OCI-LY7 (cell line): ENCODE measurements at regions not wholly inside any gene's neighbourhood (a gene's known extent, or its start where the extent isn't known, plus 50 kb on each side); places are given as distances from the start of the nearest gene placed in this dataset.

Experiments used
- BruUV-seq: library from RNA; stranded (reverse); fragments of 400-500 nt; replicated peaks from 2 replicates; lab custom pipeline; 2021; lab: Mats Ljungman, UMichigan
- CTCF ChIA-PET: fragments of 300-600 bp; sonication (Branson Sonifier 250); formaldehyde crosslinking; loops from one replicate; lab custom pipeline; 2022; ENCODE audit warnings: antibody characterized with exemption; ENCODE audit not compliant: unreplicated experiment; lab: Charles Lee
- POLR2A ChIA-PET: fragments of 300-600 bp; sonication (Branson Sonifier 250); formaldehyde crosslinking; loops from one replicate; lab custom pipeline; 2022; ENCODE audit warnings: antibody characterized with exemption; lab: Charles Lee
- DNase-seq: peaks from one replicate; pipeline ENCODE4 v3.0.0-alpha.2; 2015; ENCODE audit warnings: low spot score
- H2AFZ ChIP-seq: fragments of 200-600 bp; sonication (generic), shearing (Covaris generic); 2 replicates; pipeline ENCODE4 v1.6.1; 2014; ENCODE audit warnings: mild to moderate bottlenecking, antibody characterized with exemption, low read length, moderate library complexity
- H3K27ac ChIP-seq: fragments of 200-600 bp; sonication (generic); 2 replicates; pipeline ENCODE4 v1.5.1; 2014; ENCODE audit warnings: mixed run types, low read depth, mild to moderate bottlenecking, moderate library complexity, low read length, inconsistent platforms; ENCODE audit not compliant: poor library complexity, severe bottlenecking
- H3K36me3 ChIP-seq: fragments of 200-600 bp; sonication (generic); 2 replicates; pipeline ENCODE4 v1.6.1; 2014; ENCODE audit warnings: mild to moderate bottlenecking, antibody characterized with exemption, low read length, moderate library complexity, mixed read lengths; ENCODE audit not compliant: insufficient read depth
- H3K4me1 ChIP-seq: fragments of 200-600 bp; sonication (generic); 2 replicates; pipeline ENCODE4 v1.5.1; 2014; ENCODE audit warnings: mild to moderate bottlenecking, low read length; ENCODE audit not compliant: insufficient read depth, poor library complexity, severe bottlenecking
- H3K4me2 ChIP-seq: fragments of 200-600 bp; sonication (generic); 2 replicates; pipeline ENCODE4 v1.6.1; 2014; ENCODE audit warnings: mild to moderate bottlenecking, low read length
- H3K4me3 ChIP-seq: fragments of 200-600 bp; sonication (generic); 2 replicates; pipeline ENCODE4 v1.5.1; 2014; ENCODE audit warnings: mild to moderate bottlenecking, low read depth, low read length; ENCODE audit not compliant: poor library complexity, severe bottlenecking
- H3K79me2 ChIP-seq: fragments of 200-600 bp; sonication (generic); 2 replicates; pipeline ENCODE4 v1.6.1; 2016; ENCODE audit warnings: low read depth, mild to moderate bottlenecking, low read length, moderate library complexity, mixed read lengths; ENCODE audit not compliant: insufficient read depth
- H3K9me2 ChIP-seq: fragments of 200-600 bp; sonication (generic); 2 replicates; pipeline ENCODE4 v1.6.1; 2016; ENCODE audit warnings: mild to moderate bottlenecking, low read length, mixed read lengths; ENCODE audit not compliant: insufficient read depth
- H3K9me3 ChIP-seq: fragments of 200-600 bp; sonication (generic); 2 replicates; pipeline ENCODE4 v1.6.1; 2014; ENCODE audit warnings: mild to moderate bottlenecking, mixed run types, low read length, mixed read lengths
- H4K20me1 ChIP-seq: fragments of 200-600 bp; sonication (generic); 2 replicates; pipeline ENCODE4 v1.6.1; 2014; ENCODE audit warnings: mild to moderate bottlenecking, antibody characterized with exemption, low read length, moderate library complexity, mixed read lengths; ENCODE audit not compliant: insufficient read depth
- CTCF ChIP-seq: fragments of 200-600 bp; sonication (generic); conservative IDR thresholded peaks from 2 replicates; pipeline ENCODE4 v1.5.1; 2014; ENCODE audit warnings: mild to moderate bottlenecking, antibody characterized with exemption, low read length, moderate library complexity, mixed read lengths
- EZH2phosphoT487 ChIP-seq: fragments of 200-600 bp; sonication (generic); IDR thresholded peaks from 2 replicates; pipeline ENCODE4 v1.6.1; 2018; ENCODE audit warnings: low read depth, borderline replicate concordance, mild to moderate bottlenecking, mixed run types, antibody characterized with exemption, low read length, moderate library complexity, mixed read lengths
- intact Hi-C: fragments of 100-400 bp; cut with micrococcal nuclease; formaldehyde crosslinking; loops from one replicate; pipeline ENCODE4 v1.10.0; 2022; ENCODE audit not compliant: unreplicated experiment

GRCh38 chr6:54776891-54777290, 69.7 kb upstream of the FAM83B start:
- intact Hi-C loops, result no loop called here
- Histone ChIP-seq H3K4me3 (no peak overlapping the region), H3K4me1 (no peaks in the 10 kb centered on the region), H3K27ac (no peak overlapping the region), H3K79me2 (no peaks in the 10 kb centered on the region), H3K9me2 (no peaks in the 10 kb centered on the region), H2AFZ (no peak overlapping the region), H4K20me1 (no peaks in the 10 kb centered on the region), H3K4me2 (no peak overlapping the region), H3K9me3 (no peaks in the 10 kb centered on the region), H3K36me3 (no peaks in the 10 kb centered on the region)
- CTCF ChIA-PET, result no interaction called here
- TF ChIP-seq EZH2phosphoT487, result no peak
- no peak for TF ChIP-seq CTCF
- no TSS peak for BruUV-seq
- DNase-seq, result no peak
- POLR2A ChIA-PET, result no interaction called here

GRCh38 chr6:54778731-54779130, 67.8 kb upstream of the FAM83B start:
- Histone ChIP-seq H3K4me3 (no peak overlapping the region), H3K9me3 (no peaks in the 10 kb centered on the region), H3K9me2 (no peaks in the 10 kb centered on the region), H3K79me2 (no peaks in the 10 kb centered on the region), H4K20me1 (no peaks in the 10 kb centered on the region), H3K4me2 (no peak overlapping the region), H2AFZ (no peak overlapping the region), H3K36me3 (no peaks in the 10 kb centered on the region), H3K27ac (no peak overlapping the region), H3K4me1 (no peaks in the 10 kb centered on the region)
- no peak for DNase-seq
- ChIA-PET CTCF (no interaction called here), POLR2A (no interaction called here)
- intact Hi-C loops, result no loop called here
- no TSS peak for BruUV-seq
- TF ChIP-seq CTCF (no peak), EZH2phosphoT487 (no peak)

GRCh38 chr6:54784011-54784410, 62.6 kb upstream of the FAM83B start:
- Histone ChIP-seq H3K27ac (no peak overlapping the region), H3K4me1 (no peaks in the 10 kb centered on the region), H3K36me3 (no peaks in the 10 kb centered on the region), H3K4me2 (no peak overlapping the region), H3K79me2 (no peaks in the 10 kb centered on the region), H3K9me3 (no peaks in the 10 kb centered on the region), H2AFZ (no peak overlapping the region), H3K4me3 (no peak overlapping the region), H4K20me1 (no peaks in the 10 kb centered on the region), H3K9me2 (no peaks in the 10 kb centered on the region)
- intact Hi-C loops, result no loop called here
- DNase-seq, result no peak
- TF ChIP-seq CTCF (no peak), EZH2phosphoT487 (no peak)
- ChIA-PET CTCF (no interaction called here), POLR2A (interaction anchor here (0.6 kb wide), 1 partner anchor 37 kb away, joined by 3 read pairs; no protein-coding TSS in a partner anchor)
- BruUV-seq, result no TSS peak
